ENCODE measurements at regions not wholly inside any gene's neighbourhood (a gene's known extent, or its start where the extent isn't known, plus 50 kb on each side); places are given as distances from the start of the nearest gene placed in this dataset.

DNA sequence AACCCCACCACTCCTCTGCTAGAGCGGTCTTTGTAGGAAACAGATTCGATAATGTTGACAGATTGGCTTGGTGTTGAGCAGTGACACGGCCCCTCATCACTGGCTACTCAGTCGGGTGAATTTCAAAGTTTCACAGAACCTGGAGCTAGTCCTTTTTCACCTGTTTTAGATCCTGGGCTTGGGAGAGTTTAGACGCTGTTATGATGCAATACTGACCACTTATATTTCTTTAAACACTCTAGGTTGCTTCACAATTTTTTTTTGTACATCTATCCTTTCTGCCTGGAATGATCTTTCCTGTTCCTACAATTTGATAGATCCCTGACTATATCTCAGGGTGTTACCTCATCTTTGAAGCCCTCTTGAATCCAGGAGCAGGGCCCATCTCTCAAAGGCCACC is 97.1 kb upstream of the ATP10A start:
- H3K4me3 ChIP-seq (ENCODE audit: low read depth, low read length), result no peak overlapping the region
- TF ChIP-seq, protein P1, sequence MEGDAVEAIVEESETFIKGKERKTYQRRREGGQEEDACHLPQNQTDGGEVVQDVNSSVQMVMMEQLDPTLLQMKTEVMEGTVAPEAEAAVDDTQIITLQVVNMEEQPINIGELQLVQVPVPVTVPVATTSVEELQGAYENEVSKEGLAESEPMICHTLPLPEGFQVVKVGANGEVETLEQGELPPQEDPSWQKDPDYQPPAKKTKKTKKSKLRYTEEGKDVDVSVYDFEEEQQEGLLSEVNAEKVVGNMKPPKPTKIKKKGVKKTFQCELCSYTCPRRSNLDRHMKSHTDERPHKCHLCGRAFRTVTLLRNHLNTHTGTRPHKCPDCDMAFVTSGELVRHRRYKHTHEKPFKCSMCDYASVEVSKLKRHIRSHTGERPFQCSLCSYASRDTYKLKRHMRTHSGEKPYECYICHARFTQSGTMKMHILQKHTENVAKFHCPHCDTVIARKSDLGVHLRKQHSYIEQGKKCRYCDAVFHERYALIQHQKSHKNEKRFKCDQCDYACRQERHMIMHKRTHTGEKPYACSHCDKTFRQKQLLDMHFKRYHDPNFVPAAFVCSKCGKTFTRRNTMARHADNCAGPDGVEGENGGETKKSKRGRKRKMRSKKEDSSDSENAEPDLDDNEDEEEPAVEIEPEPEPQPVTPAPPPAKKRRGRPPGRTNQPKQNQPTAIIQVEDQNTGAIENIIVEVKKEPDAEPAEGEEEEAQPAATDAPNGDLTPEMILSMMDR (IDR thresholded peaks at IDR 0.05; ENCODE audit: insufficient read depth, low read depth, low read length), result no peak
- DNase-seq (ENCODE audit: low read depth), result no peak

- no peak overlapping the region for H3K4me3 ChIP-seq (ENCODE audit: low read depth, low read length)
- TF ChIP-seq, protein P1 (IDR thresholded peaks at IDR 0.05; ENCODE audit: insufficient read depth, low read depth, low read length), result no peak
- no peak for DNase-seq (ENCODE audit: low read depth)
These were observed 96.0 kb upstream of the ATP10A start for GRCh38 chr15:25959100-25959499.

- no peak for DNase-seq (ENCODE audit: low read depth)
- no peak overlapping the region for H3K4me3 ChIP-seq (ENCODE audit: low read depth, low read length)
- TF ChIP-seq, protein P1 (IDR thresholded peaks at IDR 0.05; ENCODE audit: insufficient read depth, low read depth, low read length), result no peak
These were observed 92.5 kb upstream of the ATP10A start for GRCh38 chr15:25955628-25956027.

DNA sequence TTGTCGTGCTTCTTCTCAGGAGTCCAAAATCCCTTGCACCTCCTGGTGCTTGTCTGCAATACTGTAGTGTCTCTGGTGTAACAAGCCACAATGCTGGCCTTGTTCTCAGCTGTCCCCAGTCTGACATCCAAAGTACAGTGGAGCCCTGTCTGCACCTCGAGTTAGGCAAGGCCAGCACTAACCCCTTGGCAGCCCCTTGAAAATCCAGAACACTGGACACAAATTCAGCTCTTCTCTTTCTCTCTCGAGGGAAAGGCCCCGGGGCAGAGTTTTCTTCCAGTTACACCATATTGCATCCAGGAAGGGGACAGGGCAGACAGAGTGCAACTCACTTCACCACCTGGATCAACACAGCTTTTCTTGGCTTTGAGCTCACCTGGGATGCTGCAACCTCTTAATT is 91.3 kb upstream of the ATP10A start:
- TF ChIP-seq, protein P1 (IDR thresholded peaks at IDR 0.05; ENCODE audit: insufficient read depth, low read depth, low read length), result no peak
- no peak overlapping the region for H3K4me3 ChIP-seq (ENCODE audit: low read depth, low read length)
- no peak for DNase-seq (ENCODE audit: low read depth)

- TF ChIP-seq, protein P1 (IDR thresholded peaks at IDR 0.05; ENCODE audit: insufficient read depth, low read depth, low read length), result no peak
- DNase-seq (ENCODE audit: low read depth), result no peak
- H3K4me3 ChIP-seq (ENCODE audit: low read depth, low read length), result no peak overlapping the region
These were observed 86.9 kb upstream of the ATP10A start for GRCh38 chr15:25950014-25950413.

GRCh38 chr15:25947323-25948314 is 84.5 kb upstream of the ATP10A start:
- TF ChIP-seq, protein P1 (IDR thresholded peaks at IDR 0.05; ENCODE audit: insufficient read depth, low read depth, low read length), result no peak
- no peak for DNase-seq (ENCODE audit: low read depth)
- no peak overlapping the region for H3K4me3 ChIP-seq (ENCODE audit: low read depth, low read length)

All from fibroblast of villous mesenchyme (primary cell).